Activated CD4-positive, CD25-positive, alpha-beta regulatory T cell (primary cell): ENCODE measurements at regions not wholly inside any gene's neighbourhood (a gene's known extent, or its start where the extent isn't known, plus 50 kb on each side); places are given as distances from the start of the nearest gene placed in this dataset.

Experiments used
- DNase-seq, 4 experiments: peaks; one replicate each; lab custom pipeline; 2025; lab: John Stamatoyannopoulos, UW

DNA sequence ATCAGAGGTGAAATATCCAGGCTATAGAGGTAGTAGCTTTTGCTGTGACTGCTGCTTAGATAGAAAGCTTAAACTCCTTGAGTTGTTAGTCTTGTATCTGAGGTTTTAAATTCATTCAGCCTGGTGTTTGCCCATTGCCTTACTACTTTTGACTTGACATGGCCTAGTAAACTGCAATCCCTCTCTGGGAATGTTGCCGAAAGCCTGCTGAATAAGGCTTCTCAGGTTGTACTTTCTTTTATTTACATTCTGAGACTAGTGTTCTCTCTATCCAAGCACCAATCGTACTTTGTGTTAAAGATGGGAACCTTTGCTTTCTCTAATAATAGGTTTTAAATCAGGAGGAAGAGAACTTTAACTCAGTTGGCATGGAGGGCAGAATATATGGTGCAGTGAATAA, 357.6 kb upstream of the CWC22 start:
- no peak for DNase-seq

DNA sequence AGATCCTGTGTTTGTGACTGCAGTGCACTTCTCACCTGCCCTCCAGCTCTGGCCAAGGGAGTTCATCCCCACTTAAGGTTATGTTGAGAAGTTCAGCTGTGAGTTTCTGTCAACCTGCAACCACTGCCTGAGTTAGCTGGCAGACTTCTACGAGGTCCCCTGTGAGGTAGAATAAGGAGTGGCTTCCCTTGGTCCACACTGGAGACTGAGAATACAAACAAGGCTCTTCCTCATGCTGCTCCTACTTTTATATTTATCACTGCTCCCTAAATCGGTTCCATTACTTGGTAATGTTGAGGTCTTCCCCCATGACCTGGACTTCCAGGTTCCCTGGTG, 353.2 kb upstream of the CWC22 start:
- no peak for DNase-seq

DNA sequence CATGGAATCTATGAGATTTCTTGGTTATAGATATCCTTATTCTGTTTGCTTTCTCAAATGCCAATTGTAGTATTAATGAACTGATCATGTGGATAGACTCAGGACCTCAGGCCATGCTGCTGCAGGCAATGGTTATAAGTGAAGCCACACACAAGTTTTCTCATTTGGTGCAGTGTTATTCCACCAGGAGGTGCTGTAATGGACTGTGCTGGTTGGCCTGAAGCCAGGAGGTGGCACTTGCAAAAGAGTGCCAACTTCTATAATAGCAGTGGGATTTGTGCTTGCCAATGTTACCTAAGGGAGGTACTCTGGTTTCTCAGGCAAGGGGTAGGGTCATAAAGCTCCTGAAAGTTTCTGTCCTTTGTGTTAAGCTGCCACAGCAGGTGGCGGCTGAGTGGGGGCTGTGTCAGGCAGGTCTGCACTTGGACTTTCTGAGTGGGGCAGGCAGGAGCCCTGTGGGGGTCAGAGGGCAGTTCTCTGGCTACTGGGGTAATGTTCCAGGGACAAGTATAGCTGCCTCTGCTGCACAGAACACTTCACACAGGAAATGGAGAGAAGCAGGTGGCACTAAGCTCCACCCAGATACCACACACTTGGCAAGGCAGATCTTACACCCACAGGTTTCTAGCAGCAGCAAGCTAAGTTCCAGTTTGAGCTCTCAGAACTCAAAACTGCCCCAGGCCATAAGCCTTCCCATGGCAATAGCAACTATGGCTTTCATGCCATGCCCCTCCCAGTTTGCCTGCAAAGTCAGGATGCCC, 352.6 kb upstream of the CWC22 start:
- no peak for DNase-seq

DNA sequence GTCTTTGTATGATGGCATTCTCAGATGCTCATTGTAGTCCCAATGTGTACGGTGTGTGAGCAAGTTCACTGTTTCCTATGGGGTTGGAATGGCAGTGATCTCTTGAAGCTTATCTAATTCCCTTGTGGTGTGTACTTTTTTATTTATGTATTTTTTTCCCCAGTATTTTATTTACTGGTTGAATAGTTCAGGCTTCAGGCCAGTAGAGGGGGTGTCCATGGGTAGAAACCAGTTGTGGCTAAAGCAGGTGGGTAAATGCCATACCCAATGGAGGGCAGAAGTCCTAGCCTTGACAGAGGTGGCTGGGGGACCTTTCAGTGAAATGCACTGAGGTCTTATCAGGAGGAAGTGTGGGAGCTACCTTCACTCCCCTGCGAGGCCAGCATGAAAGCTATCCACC, 351.4 kb upstream of the CWC22 start:
- DNase-seq = no peak

DNA sequence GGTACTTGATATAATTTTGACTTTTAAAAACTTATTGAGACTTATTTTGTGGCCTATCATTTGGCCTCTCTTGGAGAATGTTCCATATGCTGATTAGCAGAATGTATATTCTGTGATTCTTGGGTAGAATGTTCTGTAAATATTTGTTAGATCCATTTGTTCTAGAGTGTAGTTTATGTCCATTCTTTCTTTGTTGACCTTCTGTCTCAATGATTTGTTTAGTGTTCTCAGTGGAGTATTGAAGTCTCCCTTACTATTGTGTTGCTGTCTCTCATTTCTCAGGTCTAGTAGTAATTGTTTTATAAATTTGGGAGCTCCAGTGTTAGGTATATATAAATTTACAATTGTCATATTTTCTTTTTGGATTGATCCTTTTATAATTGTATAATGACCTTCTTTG, 349.6 kb upstream of the CWC22 start:
- DNase-seq = no peak

DNA sequence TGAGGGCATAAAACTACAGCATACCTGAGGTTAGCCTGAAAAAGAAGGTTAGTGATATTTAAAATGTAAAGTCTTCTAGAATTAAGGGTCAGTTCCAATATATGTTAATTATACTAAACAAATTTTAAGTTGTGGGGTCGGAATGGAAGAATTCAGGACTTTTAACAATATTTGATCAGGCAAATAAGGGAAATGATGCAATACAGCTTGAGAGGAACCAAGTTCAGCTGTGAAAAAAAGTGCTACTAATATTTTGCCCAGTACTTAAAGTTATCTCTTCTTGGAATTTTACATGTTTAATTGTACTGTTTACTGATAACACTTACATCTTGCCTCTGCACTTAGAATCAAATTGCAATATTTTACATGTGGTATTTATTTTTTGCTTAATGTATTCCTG, 345.5 kb upstream of the CWC22 start:
- DNase-seq = no peak

- no peak for DNase-seq
These were observed 342.7 kb upstream of the CWC22 start for GRCh38 chr2:180349809-180350208.

- no peak for DNase-seq
These were observed 336.6 kb upstream of the CWC22 start for GRCh38 chr2:180343528-180344345.

- DNase-seq = no peak
These were observed 330.0 kb upstream of the CWC22 start for GRCh38 chr2:180337136-180337535.

GRCh38 chr2:180336550-180336949, 329.5 kb upstream of the CWC22 start:
- no peak for DNase-seq

- no peak for DNase-seq
These were observed 327.4 kb upstream of the CWC22 start for GRCh38 chr2:180334514-180334913.

- no peak for DNase-seq
These were observed 321.8 kb upstream of the CWC22 start for GRCh38 chr2:180328795-180329422.

DNA sequence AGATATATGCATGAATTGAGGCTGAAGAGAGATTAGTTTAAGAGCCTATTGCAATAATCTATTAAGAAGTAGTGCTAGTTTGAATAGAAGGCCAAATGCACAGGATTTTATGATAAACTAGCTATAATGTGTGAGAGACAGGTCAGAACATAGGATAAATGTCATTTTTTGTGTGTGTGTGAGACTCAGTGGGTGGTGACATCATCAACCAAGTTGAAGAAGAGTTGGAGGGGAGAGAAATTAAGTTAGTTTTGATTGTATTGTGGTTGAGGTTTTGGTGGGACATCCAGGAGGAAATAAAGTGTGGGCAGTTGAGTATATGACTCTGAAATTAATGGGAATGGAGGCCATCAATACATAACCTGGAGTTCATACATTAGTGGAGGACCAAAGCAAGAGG, 320.1 kb upstream of the CWC22 start:
- no peak for DNase-seq

DNA sequence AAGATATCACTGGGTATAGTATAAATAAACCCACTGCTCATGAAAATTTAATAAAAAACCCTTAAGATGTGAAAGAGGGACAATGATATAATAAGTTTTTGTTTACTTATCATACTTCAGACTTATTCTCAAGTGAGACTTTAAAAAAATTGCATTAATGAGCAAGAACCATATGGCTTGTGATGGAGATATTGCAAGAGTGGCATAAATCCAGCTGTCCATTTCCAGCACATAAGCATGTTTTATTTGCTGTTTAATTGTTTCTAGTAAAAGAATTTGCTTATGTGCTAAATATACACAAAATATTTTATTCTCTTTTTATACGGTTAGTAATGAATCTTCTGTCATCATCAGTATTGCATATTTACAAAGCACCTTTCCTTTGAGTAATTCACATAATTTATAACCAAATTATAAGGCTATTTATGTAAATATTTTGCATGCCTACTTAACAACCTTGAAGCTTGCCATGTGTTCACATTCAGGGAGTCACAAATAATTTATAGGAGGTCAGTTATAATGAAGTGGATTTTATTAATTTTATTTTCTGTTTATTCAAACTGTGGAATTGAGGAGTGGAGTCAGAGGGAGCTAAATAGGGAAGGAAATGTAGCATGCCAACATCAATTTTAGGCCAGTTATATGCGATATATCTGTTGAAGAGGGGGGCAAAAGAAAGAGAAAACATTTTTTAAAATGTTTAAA, 318.5 kb upstream of the CWC22 start:
- DNase-seq = no peak

DNA sequence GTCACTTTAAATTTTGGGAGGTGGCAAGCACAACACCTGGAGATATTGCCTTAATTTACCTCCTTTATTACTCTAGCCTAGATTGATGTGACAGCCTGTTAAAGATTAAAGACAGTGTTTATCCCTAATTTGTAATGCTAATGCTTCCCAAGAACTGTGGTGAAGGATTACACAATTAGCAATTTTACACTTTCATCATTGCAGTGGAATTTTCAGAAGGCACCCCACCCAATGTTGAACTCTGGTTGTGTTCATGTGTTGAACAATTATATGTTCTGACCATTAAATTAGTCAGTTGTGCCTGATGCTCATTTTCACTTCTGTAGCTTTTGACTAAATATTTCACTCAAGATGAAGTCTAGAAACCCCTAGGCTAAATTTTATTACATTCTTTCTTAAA, 317.1 kb upstream of the CWC22 start:
- DNase-seq = no peak

DNA sequence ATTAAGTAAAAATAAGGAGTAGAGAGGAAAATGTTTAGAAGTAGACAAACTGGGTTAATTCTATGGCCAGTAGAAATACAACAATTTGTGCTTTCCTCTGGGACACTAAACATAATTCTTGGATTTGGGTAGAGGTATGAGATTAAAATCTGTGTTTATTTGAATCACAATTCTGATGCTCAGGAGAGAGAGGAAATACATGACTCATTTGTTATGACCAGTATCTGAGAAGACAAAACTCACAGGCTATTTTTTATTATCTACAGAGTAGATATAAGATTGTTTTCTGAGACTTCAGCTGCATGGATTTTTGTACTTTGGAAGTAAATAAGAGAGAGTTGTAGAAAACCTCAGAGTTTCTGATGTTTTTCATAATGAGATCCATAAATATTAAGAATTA, 315.7 kb upstream of the CWC22 start:
- DNase-seq = no peak

- DNase-seq = no peak
These were observed 312.7 kb upstream of the CWC22 start for GRCh38 chr2:180319586-180320405.

- no peak for DNase-seq
These were observed 307.0 kb upstream of the CWC22 start for GRCh38 chr2:180314086-180314485.

DNA sequence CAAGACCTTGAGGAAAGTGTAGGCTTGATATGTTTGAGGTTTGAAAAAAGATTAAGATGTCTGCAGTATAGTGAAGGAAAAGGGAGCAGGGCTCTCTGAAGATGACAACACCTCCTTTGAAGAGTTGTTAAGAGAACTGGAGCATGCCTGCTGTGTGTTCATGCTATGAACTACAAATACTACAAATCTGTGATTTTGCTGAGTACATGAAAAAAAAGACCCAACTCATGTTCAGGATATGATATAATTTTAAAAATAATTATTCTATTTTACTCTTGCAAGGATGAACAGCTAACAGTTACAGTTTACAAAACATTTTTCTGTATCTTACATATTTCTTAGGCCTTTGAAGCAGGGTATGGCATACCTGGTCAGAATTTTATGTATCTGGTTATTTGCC, 305.4 kb upstream of the CWC22 start:
- no peak for DNase-seq

- no peak for DNase-seq
These were observed 300.0 kb upstream of the CWC22 start for GRCh38 chr2:180307096-180307495.

- DNase-seq = no peak
These were observed 299.2 kb upstream of the CWC22 start for GRCh38 chr2:180306346-180306745.
